22Rv1 (cell line): ENCODE measurements at regions not wholly inside any gene's neighbourhood (a gene's known extent, or its start where the extent isn't known, plus 50 kb on each side); places are given as distances from the start of the nearest gene placed in this dataset.

Source experiments
- H3K27ac ChIP-seq: fragments of 450-650 bp; 2 replicates; pipeline ENCODE4 v1.5.1; 2017
- ZFX ChIP-seq: fragments of 450-650 bp; IDR thresholded peaks from 2 replicates; pipeline ENCODE4 v1.6.1; 2017; ENCODE audit warnings: antibody characterized with exemption, borderline replicate concordance
- TF ChIP-seq, protein P1 (sequence below): fragments of 450-650 bp; IDR thresholded peaks from 2 replicates; pipeline ENCODE4 v1.5.1; 2017; ENCODE audit warnings: mild to moderate bottlenecking

- H3K27ac ChIP-seq, result no peak overlapping the region
- no peak for TF ChIP-seq ZFX
- TF ChIP-seq, protein P1, sequence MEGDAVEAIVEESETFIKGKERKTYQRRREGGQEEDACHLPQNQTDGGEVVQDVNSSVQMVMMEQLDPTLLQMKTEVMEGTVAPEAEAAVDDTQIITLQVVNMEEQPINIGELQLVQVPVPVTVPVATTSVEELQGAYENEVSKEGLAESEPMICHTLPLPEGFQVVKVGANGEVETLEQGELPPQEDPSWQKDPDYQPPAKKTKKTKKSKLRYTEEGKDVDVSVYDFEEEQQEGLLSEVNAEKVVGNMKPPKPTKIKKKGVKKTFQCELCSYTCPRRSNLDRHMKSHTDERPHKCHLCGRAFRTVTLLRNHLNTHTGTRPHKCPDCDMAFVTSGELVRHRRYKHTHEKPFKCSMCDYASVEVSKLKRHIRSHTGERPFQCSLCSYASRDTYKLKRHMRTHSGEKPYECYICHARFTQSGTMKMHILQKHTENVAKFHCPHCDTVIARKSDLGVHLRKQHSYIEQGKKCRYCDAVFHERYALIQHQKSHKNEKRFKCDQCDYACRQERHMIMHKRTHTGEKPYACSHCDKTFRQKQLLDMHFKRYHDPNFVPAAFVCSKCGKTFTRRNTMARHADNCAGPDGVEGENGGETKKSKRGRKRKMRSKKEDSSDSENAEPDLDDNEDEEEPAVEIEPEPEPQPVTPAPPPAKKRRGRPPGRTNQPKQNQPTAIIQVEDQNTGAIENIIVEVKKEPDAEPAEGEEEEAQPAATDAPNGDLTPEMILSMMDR, result no peak
These were observed 100.7 kb upstream of the OBI1 start for GRCh38 chr13:78759704-78760103.

DNA sequence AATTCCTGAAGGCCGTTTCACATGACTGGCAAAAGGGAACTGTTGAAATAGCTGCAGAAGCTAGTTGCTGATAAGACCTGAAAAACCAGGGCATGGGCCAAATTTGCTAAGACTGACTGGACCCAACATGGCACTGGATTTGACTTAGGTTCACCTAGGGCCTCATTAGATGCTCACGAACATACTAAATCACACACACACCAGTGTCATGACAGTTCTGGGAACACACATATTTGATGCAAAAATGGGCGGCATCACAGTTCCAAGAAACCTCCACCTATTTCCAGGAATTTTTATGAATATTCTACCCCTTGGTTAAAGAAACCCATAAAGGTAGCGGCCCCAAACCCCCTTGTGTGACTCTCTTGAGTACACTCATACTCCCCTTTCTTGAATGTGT is 99.6 kb upstream of the OBI1 start:
- TF ChIP-seq, protein P1, result no peak
- no peak for TF ChIP-seq ZFX
- no peak overlapping the region for H3K27ac ChIP-seq

DNA sequence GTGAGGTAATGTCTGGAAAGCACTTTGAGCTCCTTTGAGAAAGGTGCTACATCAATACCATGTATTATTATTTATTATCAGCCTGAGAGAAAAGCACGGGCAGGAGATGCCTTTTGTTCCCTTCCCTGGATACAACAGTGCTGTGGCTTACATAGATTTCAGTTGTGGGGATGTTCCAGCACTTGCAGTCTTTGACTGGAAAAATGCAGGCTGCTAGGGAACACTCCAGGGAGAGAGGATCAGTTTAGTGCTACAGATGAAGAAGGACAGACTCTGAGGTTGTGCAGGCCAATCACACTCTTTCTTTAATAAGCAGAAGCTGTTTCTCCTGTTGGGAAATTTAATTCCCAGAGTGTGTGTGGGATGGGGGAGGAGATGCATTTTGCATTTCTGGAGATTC is 94.5 kb upstream of the OBI1 start:
- TF ChIP-seq ZFX, result no peak
- TF ChIP-seq, protein P1, result no peak
- no peak overlapping the region for H3K27ac ChIP-seq

- TF ChIP-seq, protein P1, result no peak
- TF ChIP-seq ZFX, result no peak
- no peak overlapping the region for H3K27ac ChIP-seq
These were observed 91.8 kb upstream of the OBI1 start for GRCh38 chr13:78750735-78751134.

- H3K27ac ChIP-seq, result no peak overlapping the region
- TF ChIP-seq, protein P1, result no peak
- no peak for TF ChIP-seq ZFX
These were observed 85.0 kb upstream of the OBI1 start for GRCh38 chr13:78743973-78744372.

- TF ChIP-seq ZFX, result no peak
- TF ChIP-seq, protein P1, result no peak
These were observed 83.7 kb upstream of the OBI1 start for GRCh38 chr13:78742659-78743058.

DNA sequence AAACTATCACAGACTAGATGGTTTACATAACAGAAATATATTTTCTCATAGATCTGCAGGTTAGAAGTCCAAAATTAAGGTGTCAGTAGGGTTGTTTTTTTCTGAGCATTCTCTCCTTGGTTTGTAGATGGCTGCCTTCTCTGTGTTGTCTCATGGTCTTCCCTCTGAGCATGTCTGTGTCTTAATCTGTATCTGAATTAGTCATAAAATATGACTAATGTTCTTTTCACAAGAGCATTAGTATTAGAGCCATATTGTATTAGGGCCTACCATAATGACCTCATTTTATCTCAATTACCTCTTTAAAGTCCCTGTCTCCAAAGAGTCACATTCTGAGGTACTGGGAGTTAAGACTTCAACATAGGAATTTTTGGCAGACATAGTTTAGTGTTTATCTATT is 77.2 kb upstream of the OBI1 start:
- H3K27ac ChIP-seq, result no peak overlapping the region

More at GRCh38 chr13:78742659-78743058, 83.7 kb upstream of the OBI1 start:
- no peak overlapping the region for H3K27ac ChIP-seq

GRCh38 chr13:78732445-78733017 is 73.6 kb upstream of the OBI1 start:
- no peak for TF ChIP-seq ZFX
- TF ChIP-seq, protein P1, result no peak
- H3K27ac ChIP-seq, result no peak overlapping the region

More for the DNA sequence above, 77.2 kb upstream of the OBI1 start:
- TF ChIP-seq ZFX, result no peak
